ENCODE measurements at regions not wholly inside any gene's neighbourhood (a gene's known extent, or its start where the extent isn't known, plus 50 kb on each side); places are given as distances from the start of the nearest gene placed in this dataset.
"Not testable (repeated sequence)": the region's sequence is repeated elsewhere in the genome, so short reads cannot be mapped to it uniquely, and the experiment has no call there.

GRCh38 chr3:31312400-31312799 lies 220.3 kb upstream of the STT3B start:
- ChIA-PET POLR2A (no interaction called here), CTCF (no interaction called here)
- no peak for DNase-seq
- Mint-ChIP-seq H3K27ac (no peak overlapping the region), H3K9me3 (peaks cover 12% of the 10 kb centered on the region), H3K4me1 (no peaks in the 10 kb centered on the region), H3K36me3 (ENCODE audit: low read depth) (peaks cover 2% of the 10 kb centered on the region), H3K4me3 (no peak overlapping the region), H3K27me3 (peaks cover 4% of the 10 kb centered on the region)
- no peak for TF ChIP-seq CTCF (IDR thresholded peaks at IDR 0.05)
- intact Hi-C loops (cut with micrococcal nuclease), result no loop called here
- no peak for ATAC-seq (ENCODE audit: low read depth)

GRCh38 chr3:31314258-31314657 lies 218.5 kb upstream of the STT3B start:
- H3K27ac Mint-ChIP-seq, result no peak overlapping the region
- H3K36me3 Mint-ChIP-seq (ENCODE audit: low read depth), result peaks cover 2% of the 10 kb centered on the region
- DNase-seq (no peak), ATAC-seq (ENCODE audit: low read depth) (no peak)
- ChIA-PET POLR2A (no interaction called here), CTCF (no interaction called here)
- no peaks in the 10 kb centered on the region for H3K4me1 Mint-ChIP-seq
- peaks cover 12% of the 10 kb centered on the region for H3K9me3 Mint-ChIP-seq
- TF ChIP-seq CTCF (IDR thresholded peaks at IDR 0.05), result no peak
- peaks cover 4% of the 10 kb centered on the region for H3K27me3 Mint-ChIP-seq
- H3K4me3 Mint-ChIP-seq, result no peak overlapping the region
- intact Hi-C loops (cut with micrococcal nuclease), result no loop called here

- H3K4me3 Mint-ChIP-seq, result no peak overlapping the region
- TF ChIP-seq CTCF (IDR thresholded peaks at IDR 0.05), result no peak
- H3K27ac Mint-ChIP-seq, result no peak overlapping the region
- ATAC-seq (ENCODE audit: low read depth) (no peak), DNase-seq (no peak)
- intact Hi-C loops (cut with micrococcal nuclease), result no loop called here
- peaks cover 2% of the 10 kb centered on the region for H3K36me3 Mint-ChIP-seq (ENCODE audit: low read depth)
- no peaks in the 10 kb centered on the region for H3K27me3 Mint-ChIP-seq
- peaks cover 10% of the 10 kb centered on the region for H3K9me3 Mint-ChIP-seq
- H3K4me1 Mint-ChIP-seq, result peaks cover 3% of the 10 kb centered on the region
- CTCF ChIA-PET, result no interaction called here
- POLR2A ChIA-PET, result no interaction called here
Measured at GRCh38 chr3:31319332-31319731, 213.4 kb upstream of the STT3B start.

GRCh38 chr3:31321620-31322019 lies 211.1 kb upstream of the STT3B start:
- Mint-ChIP-seq H3K4me1 (peaks cover 3% of the 10 kb centered on the region), H3K27ac (no peak overlapping the region), H3K9me3 (peaks cover 2% of the 10 kb centered on the region), H3K36me3 (ENCODE audit: low read depth) (peaks cover 2% of the 10 kb centered on the region), H3K4me3 (no peak overlapping the region), H3K27me3 (no peaks in the 10 kb centered on the region)
- ATAC-seq (ENCODE audit: low read depth) (no peak), DNase-seq (no peak)
- POLR2A ChIA-PET, result no interaction called here
- CTCF ChIA-PET, result no interaction called here
- intact Hi-C loops (cut with micrococcal nuclease), result no loop called here
- TF ChIP-seq CTCF (IDR thresholded peaks at IDR 0.05), result no peak

- CTCF ChIA-PET, result no interaction called here
- Mint-ChIP-seq H3K27me3 (no peaks in the 10 kb centered on the region), H3K4me3 (no peak overlapping the region), H3K4me1 (peaks cover 3% of the 10 kb centered on the region), H3K36me3 (ENCODE audit: low read depth) (no peaks in the 10 kb centered on the region), H3K9me3 (peaks cover 2% of the 10 kb centered on the region), H3K27ac (no peak overlapping the region)
- no peak for TF ChIP-seq CTCF (IDR thresholded peaks at IDR 0.05)
- DNase-seq (no peak), ATAC-seq (ENCODE audit: low read depth) (no peak)
- POLR2A ChIA-PET, result no interaction called here
- intact Hi-C loops (cut with micrococcal nuclease), result no loop called here
Measured at GRCh38 chr3:31322460-31322859, 210.3 kb upstream of the STT3B start.

GRCh38 chr3:31327826-31328357 lies 204.8 kb upstream of the STT3B start:
- H3K4me3 Mint-ChIP-seq; H3K9me3 Mint-ChIP-seq; CTCF ChIA-PET; H3K4me1 Mint-ChIP-seq; ATAC-seq (ENCODE audit: low read depth); H3K27me3 Mint-ChIP-seq; H3K27ac Mint-ChIP-seq; POLR2A ChIA-PET; H3K36me3 Mint-ChIP-seq (ENCODE audit: low read depth); DNase-seq; intact Hi-C loops (cut with micrococcal nuclease): not testable (repeated sequence)

All from activated B cell treated with CpG ODN at 0.5 μM for 24 hours (primary cell).